ENCODE measurements at regions not wholly inside any gene's neighbourhood (a gene's known extent, or its start where the extent isn't known, plus 50 kb on each side); places are given as distances from the start of the nearest gene placed in this dataset.
"Not testable (repeated sequence)": the region's sequence is repeated elsewhere in the genome, so short reads cannot be mapped to it uniquely, and the experiment has no call there.

DNA sequence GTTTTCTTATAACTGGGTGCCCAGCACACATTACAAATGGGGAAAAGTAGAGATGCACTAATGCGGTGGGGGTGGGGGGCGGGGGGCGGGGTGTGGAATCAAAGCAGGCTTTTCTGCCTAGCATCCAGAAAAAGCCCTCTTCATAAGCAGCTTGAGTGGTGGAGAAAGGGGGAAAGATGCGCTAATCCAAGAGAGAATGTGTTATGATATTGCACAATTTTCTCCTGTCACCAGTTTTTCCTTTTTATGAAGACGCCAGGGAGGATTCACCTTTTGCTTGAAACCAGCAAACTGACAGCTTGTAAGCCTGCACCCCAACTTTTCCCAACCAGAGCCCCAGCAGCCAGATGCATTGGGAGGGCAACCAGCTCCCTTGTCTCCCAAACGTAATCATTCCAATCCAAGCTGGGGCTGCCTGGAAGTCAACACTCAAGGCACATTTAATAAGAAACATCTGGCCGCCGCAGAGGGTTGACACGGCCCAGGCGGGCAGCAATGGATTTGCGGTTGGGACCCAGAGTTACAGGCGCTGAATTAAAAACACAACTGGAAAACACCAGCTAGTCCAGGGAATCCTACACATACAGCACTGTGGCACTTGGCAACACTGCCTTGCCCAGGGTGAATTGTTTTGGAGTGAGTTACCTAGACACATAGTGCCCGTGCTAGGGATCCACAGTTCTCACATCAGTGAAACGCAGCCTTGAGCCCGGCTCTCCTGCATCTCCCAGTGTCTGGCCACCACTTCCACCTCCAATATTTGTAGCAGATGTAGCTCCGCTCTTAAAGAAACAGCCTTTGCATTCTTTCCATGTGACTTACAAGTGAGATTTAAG lies 218.5 kb upstream of the PRICKLE2 start:
- 37 to 43% methylated on average over 16 of the region's 16 CpGs for WGBS, 2 donors
- peak in 1 of 2 donors; percentile 87 for DNase-seq (ENCODE audit: low spot score in 2 of 2)
- TF ChIP-seq POLR2A (IDR thresholded peaks at IDR 0.05) (no peak), CTCF (IDR thresholded peaks at IDR 0.05) (no peak)
- H3K4me3 ChIP-seq (ENCODE audit: low read depth, poor library complexity, severe bottlenecking) = no peak overlapping the region
- intact Hi-C loops (cut with DNase I; ENCODE audit: low total_unique reads) = no loop called here

DNA sequence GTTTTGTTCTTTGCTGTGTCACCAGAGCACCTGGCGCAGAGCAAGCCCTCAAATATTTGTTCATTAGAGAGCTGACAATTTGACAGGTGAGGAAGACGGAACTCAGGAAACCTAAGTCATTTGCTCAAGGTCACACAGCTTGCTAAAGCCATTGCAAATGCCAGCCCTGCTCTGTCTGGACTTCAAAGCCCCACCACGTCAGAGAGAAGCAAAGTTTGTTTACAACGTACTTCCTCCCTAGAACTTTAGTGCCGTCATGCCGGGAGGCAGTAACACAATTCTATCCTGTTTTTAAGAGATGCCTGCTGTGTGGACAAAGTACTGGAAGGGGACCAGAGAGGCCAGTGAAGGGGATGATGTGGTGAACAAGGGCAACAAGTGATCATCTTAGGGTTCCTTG lies 216.6 kb upstream of the PRICKLE2 start:
- intact Hi-C loops (cut with DNase I; ENCODE audit: low total_unique reads) = no loop called here
- TF ChIP-seq CTCF (IDR thresholded peaks at IDR 0.05) (no peak), POLR2A (IDR thresholded peaks at IDR 0.05) (no peak)
- no peak for DNase-seq (ENCODE audit: low spot score in 2 of 2)
- 52 to 66% methylated on average over 6 of the region's 6 CpGs for WGBS, 2 donors
- H3K4me3 ChIP-seq (ENCODE audit: low read depth, poor library complexity, severe bottlenecking) = no peak overlapping the region

DNA sequence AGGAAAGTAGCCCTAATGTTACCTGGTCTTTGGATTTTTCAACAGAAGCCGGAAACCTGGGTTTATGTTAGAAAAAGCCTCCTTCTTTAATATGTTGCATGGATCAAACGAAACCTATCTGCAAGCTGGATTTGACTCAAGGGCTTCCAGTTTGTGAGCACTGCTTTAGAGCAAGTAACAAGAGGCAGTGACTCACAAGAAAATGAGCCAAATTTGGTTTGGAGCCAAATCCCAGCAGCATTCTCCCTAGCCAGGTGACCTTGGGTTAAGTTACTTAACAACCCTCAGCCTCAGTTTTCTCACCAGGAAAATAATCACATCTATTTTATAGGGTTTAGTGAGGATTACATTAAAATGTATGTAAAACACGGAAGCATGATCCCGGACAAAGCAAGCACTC lies 215.2 kb upstream of the PRICKLE2 start:
- TF ChIP-seq CTCF (IDR thresholded peaks at IDR 0.05) (no peak), POLR2A (IDR thresholded peaks at IDR 0.05) (no peak)
- H3K4me3 ChIP-seq (ENCODE audit: low read depth, poor library complexity, severe bottlenecking) = no peak overlapping the region
- no peak for DNase-seq (ENCODE audit: low spot score in 2 of 2)
- WGBS, 2 donors = 65 to 68% methylated on average over 4 of the region's 4 CpGs
- intact Hi-C loops (cut with DNase I; ENCODE audit: low total_unique reads) = no loop called here

DNA sequence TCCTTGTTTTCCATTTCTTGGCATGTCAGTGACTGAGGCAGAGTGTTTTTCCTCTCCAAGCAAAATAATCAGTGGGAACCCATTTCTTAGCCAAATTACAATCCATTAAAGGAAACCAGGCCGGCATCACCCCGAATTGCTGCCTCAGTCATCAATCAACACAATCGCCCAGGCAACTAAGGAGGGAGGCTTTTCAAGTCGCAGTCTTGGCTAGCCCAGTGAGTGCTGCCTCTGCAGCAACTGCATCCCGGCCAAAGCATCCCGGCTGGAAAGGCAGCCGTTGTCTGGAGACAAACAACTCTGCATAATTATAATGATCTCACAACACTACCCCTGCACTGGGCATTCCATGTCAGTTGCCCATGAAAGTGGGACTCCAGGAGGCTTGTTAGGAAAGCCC lies 213.5 kb upstream of the PRICKLE2 start:
- H3K4me3 ChIP-seq (ENCODE audit: low read depth, poor library complexity, severe bottlenecking) = no peak overlapping the region
- WGBS, 2 donors = 63 to 70% methylated on average over 7 of the region's 7 CpGs
- intact Hi-C loops (cut with DNase I; ENCODE audit: low total_unique reads) = no loop called here
- TF ChIP-seq POLR2A (IDR thresholded peaks at IDR 0.05) (no peak), CTCF (IDR thresholded peaks at IDR 0.05) (no peak)
- DNase-seq (ENCODE audit: low spot score in 2 of 2) = no peak

DNA sequence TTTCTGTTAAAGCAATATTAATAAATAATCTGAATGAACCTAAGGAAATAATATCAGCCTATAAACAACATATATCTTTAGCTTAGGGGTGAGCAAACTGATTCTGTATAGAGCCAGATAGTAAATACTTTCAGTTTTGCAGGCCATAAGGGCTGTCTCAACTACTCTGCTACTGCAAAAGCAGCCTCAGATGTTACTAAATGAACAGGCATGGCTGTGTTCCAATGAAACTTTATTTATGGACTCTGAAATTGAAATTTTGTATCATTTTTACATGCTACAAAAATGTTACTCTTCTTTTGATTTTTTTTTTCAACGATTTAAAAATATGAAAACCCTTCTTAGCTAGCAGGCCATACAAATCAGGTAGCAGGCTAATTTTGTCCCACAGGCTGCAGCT lies 212.8 kb upstream of the PRICKLE2 start:
- 18 to 23% methylated on average over 1 of the region's 1 CpG for WGBS, 2 donors
- no peak overlapping the region for H3K4me3 ChIP-seq (ENCODE audit: low read depth, poor library complexity, severe bottlenecking)
- TF ChIP-seq CTCF (IDR thresholded peaks at IDR 0.05) = no peak
- intact Hi-C loops (cut with DNase I; ENCODE audit: low total_unique reads) = no loop called here
- DNase-seq (ENCODE audit: low spot score in 2 of 2) = no peak

DNA sequence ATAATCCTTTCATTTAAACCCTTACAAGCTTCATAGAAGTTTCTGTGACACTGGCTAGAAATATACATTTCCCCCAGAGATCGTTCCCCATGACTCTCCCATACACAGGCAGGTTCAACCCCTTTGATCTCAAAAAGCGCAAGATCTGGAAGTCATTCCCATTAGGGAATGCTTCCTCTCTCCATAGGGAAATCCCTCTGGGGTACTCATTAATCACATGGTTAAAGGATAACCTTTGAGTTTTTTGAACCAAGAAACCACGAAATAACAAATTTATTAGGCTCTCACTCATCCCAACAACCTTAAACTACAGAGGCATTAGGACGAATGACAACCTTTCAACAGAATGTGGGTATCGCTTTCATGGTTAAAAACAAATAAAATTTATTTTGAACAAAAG lies 211.9 kb upstream of the PRICKLE2 start:
- H3K4me3 ChIP-seq (ENCODE audit: low read depth, poor library complexity, severe bottlenecking) = no peak overlapping the region
- no peak for DNase-seq (ENCODE audit: low spot score in 2 of 2)
- TF ChIP-seq POLR2A (IDR thresholded peaks at IDR 0.05) (no peak), CTCF (IDR thresholded peaks at IDR 0.05) (no peak)
- intact Hi-C loops (cut with DNase I; ENCODE audit: low total_unique reads) = no loop called here
- WGBS, 2 donors = 81 to 84% methylated on average over 5 of the region's 5 CpGs

DNA sequence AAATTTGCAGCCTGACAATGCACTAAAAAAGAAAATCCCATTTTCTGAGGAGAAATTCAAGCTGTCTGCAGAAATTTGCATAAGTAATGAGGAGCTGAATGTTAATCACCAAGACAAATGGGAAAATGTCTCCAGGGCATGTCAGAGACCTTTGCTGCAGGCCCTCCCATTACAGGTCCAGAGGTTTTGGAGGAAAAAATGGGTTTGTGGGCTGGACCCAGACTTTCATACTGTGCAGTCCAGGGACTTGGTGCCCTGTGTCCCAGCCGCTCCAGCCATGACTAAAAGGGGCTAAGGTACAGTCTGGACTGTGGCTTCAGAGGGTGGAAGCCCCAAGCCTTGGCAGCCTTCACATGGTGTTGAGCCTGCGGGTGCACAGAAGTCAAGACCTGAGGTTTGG lies 209.8 kb upstream of the PRICKLE2 start:
- DNase-seq (ENCODE audit: low spot score in 2 of 2); H3K4me3 ChIP-seq (ENCODE audit: low read depth, poor library complexity, severe bottlenecking); intact Hi-C loops (cut with DNase I; ENCODE audit: low total_unique reads): not testable (repeated sequence)
- WGBS, 2 donors = 94 to 97% methylated on average over 2 of the region's 2 CpGs
